ENCODE measurements at regions not wholly inside any gene's neighbourhood (a gene's known extent, or its start where the extent isn't known, plus 50 kb on each side); places are given as distances from the start of the nearest gene placed in this dataset.
"Not testable (repeated sequence)": the region's sequence is repeated elsewhere in the genome, so short reads cannot be mapped to it uniquely, and the experiment has no call there.

- in situ Hi-C loops (cut with MboI; ENCODE audit: low sequenced_read_pairs), result no loop called here
These were observed 281.6 kb downstream of the SLC7A11 start for GRCh38 chr4:137960371-137961050.

GRCh38 chr4:137957806-137958205 is 284.3 kb downstream of the SLC7A11 start:
- in situ Hi-C loops (cut with MboI; ENCODE audit: low sequenced_read_pairs), result no loop called here

DNA sequence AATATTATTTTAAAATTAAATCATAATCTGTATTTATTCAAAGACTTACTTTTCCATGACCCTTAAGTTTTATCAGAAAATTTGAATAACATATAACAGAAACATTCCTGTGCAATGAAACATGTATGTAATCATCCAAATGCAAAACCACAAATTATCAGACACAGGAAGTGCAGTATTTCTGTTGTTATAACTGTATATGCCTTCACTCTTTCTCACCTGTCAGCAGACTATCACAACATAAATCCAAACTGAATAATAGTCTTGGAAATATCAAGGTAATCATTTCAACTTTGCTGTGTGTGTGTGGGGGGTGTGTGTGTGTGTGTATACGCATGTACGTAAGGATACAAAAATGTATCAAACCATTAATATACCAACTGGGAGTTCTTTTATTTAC is 285.9 kb downstream of the SLC7A11 start:
- in situ Hi-C loops (cut with MboI; ENCODE audit: low sequenced_read_pairs), result no loop called here

- in situ Hi-C loops (cut with MboI; ENCODE audit: low sequenced_read_pairs), result no loop called here
These were observed 286.6 kb downstream of the SLC7A11 start for GRCh38 chr4:137955595-137955994.

DNA sequence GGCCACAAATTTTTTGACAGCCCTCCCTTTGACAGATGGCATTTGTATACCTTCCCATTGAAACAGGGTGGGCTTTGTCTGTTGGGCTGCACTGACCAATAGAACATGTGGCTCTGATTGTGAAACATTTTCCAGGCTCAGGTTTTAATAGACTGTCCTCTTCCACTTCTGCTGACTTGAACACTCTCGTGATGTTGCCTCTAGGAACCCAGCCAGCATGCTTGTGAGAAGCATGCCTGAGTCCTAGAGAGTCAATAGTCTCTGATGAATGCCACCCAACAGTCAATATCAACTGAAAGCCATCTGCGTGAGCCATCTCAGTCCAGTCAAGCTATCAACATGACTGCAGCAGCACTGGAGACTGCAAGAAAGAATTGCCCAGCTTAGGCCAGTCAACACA is 290.0 kb downstream of the SLC7A11 start:
- in situ Hi-C loops (cut with MboI; ENCODE audit: low sequenced_read_pairs), result no loop called here

DNA sequence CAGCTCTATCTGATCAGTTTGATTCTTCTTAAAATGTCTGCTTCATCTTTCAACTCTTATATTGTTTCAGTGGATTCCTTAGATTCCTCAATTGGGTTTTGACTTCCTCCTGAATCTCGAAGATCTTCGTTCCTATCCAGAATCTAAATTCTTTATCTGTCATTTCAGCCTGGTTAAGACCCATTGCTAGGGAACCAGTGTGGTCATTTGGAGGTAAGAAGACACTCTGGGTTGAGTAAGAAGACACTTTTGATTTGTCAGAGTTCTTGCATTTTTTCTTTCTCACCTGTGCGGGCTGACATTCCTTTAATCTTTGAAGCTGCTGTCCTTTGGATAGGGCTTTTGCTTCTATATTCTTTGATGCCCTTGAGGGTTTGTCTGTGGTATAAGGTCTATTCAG is 291.9 kb downstream of the SLC7A11 start:
- in situ Hi-C loops (cut with MboI; ENCODE audit: low sequenced_read_pairs), result no loop called here

DNA sequence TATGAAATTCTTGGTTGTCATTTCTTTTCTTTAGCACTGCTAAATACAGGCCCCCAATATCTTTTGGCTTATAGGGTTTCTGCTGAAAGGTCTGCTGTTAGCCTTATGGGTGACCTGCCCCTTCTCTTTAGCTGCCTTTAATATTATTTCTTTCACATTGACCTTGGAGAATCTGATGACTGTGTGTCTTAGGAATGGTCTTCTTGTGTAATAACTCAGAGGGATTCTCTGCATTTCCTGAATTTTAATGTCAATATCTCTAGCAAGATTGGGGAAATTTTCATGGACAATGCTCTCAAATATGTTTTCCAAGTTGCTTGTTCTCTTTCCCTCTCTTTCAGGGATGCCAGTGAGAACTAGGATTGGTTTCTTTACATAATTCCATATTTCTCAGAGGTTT is 292.4 kb downstream of the SLC7A11 start:
- in situ Hi-C loops (cut with MboI; ENCODE audit: low sequenced_read_pairs), result no loop called here

DNA sequence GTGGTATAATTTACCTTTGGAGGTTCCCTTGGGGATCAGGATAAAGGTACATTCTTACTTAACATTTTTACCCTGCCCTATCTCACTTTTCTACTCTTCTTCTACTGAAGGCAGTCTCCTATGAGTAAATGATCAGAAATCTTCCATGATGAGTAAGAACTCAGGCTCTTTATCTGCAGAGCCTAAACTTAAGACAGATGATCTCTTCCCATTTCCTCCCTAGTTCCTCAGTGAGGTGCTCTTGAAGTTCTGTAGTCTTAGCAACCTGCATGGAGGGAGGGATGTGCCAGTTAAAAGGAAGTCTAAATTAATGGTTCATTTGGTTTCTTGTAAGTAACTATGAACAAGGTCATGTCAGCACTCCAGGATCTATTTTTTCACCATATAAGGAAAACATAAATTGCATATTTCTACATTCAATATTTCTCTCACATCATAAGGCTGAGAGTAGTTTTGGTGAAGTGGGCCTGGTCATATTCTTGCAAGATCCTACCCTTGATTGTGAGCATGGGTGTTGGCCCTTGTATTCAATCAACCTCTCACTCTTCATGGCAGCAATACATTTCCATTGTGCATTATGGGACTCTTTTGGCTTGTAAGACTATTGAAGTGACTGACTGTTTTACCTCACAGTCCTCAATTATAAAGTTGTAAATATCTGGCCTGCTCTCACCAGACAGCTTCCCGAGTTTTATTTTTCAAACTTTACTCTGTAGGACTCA is 295.5 kb downstream of the SLC7A11 start:
- in situ Hi-C loops (cut with MboI; ENCODE audit: low sequenced_read_pairs), result no loop called here

- in situ Hi-C loops (cut with MboI; ENCODE audit: low sequenced_read_pairs), result not testable (repeated sequence)
These were observed 299.3 kb downstream of the SLC7A11 start for GRCh38 chr4:137942815-137943214.

- in situ Hi-C loops (cut with MboI; ENCODE audit: low sequenced_read_pairs), result not testable (repeated sequence)
These were observed 300.1 kb downstream of the SLC7A11 start for GRCh38 chr4:137942015-137942515.

DNA sequence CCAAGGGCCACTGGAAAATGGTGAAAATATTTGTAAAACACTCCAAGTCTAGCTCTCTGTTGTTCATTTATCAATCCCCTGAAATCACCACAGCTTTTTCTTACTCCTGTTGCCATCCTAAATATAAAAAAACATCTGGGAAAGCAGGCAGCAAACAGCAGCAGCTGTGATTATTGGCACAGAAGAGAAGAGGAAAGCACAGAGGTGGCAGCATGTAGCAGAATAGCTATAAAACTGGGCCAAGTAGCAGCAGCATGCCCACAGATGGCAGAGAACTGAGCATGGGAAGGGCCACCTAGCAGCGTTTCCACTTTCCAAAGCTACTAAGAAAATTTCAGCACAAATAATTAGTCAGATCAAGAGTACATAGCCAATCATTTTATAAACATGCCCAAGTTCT is 307.2 kb downstream of the SLC7A11 start:
- in situ Hi-C loops (cut with MboI; ENCODE audit: low sequenced_read_pairs), result no loop called here

- in situ Hi-C loops (cut with MboI; ENCODE audit: low sequenced_read_pairs), result no loop called here
These were observed 308.1 kb downstream of the SLC7A11 start for GRCh38 chr4:137934046-137934445.

GRCh38 chr4:137927972-137928371 is 314.2 kb downstream of the SLC7A11 start:
- in situ Hi-C loops (cut with MboI; ENCODE audit: low sequenced_read_pairs), result no loop called here

- in situ Hi-C loops (cut with MboI; ENCODE audit: low sequenced_read_pairs), result no loop called here
These were observed 318.7 kb downstream of the SLC7A11 start for GRCh38 chr4:137923494-137923893.

GRCh38 chr4:137922721-137923120 is 319.4 kb downstream of the SLC7A11 start:
- in situ Hi-C loops (cut with MboI; ENCODE audit: low sequenced_read_pairs), result no loop called here

DNA sequence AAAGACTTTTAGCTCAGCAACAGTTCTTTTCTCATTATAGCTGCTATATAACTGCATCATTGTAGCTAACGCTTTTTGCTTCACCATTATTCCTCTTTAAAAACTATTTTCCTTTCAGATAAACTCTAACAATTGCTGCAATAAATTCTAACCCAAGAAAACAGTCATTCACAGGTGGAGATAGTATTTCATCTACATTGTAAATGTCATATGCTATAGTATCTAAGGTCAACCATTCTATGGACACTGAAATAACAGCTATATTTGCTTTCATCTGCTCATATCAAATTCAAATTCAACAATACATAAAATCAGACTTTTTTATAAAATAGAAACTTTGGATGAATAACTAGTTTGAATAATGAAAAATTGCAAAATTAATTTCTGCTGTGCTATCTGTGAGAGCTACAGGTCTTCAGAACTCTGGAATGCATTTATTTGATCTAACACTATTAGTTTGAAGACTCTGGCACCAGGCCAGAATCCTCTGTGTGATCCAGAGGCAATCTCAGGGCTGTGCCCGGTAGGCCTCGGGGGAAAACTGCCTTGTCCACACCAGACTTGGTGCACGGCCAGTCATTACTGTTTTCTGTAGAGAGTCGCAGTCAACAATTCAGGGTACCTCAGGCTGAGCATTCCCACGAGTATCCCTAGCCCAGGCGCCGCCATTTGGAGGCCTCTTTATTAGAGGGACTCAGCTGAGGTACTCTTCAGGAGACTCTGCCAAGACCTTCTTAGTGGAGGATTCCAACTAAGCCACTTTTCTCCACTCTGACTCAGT is 332.4 kb downstream of the SLC7A11 start:
- in situ Hi-C loops (cut with MboI; ENCODE audit: low sequenced_read_pairs), result no loop called here

- in situ Hi-C loops (cut with MboI; ENCODE audit: low sequenced_read_pairs), result no loop called here
These were observed 336.2 kb downstream of the SLC7A11 start for GRCh38 chr4:137905930-137906329.

DNA sequence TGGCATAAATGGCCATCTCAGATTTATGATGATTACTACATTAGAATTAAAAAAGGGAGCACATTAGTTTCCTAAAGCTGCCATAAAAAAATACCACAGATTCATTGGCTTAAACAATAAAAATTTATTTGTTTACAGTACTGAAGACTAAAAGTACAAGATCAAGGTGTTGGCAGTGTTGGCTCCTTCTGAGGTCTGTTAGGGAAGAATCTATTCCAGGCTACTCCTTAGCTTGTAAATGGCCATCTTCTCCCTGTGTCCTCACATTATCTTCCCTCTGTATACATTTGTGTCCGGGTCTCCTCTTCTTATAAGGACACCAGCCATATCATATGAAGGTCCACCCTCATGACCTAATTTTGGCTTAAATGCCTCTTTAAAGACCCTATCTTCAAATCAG is 341.0 kb downstream of the SLC7A11 start:
- in situ Hi-C loops (cut with MboI; ENCODE audit: low sequenced_read_pairs), result no loop called here

GRCh38 chr4:137896221-137896737 is 345.9 kb downstream of the SLC7A11 start:
- in situ Hi-C loops (cut with MboI; ENCODE audit: low sequenced_read_pairs), result no loop called here

GRCh38 chr4:137895515-137895914 is 346.6 kb downstream of the SLC7A11 start:
- in situ Hi-C loops (cut with MboI; ENCODE audit: low sequenced_read_pairs), result not testable (repeated sequence)

DNA sequence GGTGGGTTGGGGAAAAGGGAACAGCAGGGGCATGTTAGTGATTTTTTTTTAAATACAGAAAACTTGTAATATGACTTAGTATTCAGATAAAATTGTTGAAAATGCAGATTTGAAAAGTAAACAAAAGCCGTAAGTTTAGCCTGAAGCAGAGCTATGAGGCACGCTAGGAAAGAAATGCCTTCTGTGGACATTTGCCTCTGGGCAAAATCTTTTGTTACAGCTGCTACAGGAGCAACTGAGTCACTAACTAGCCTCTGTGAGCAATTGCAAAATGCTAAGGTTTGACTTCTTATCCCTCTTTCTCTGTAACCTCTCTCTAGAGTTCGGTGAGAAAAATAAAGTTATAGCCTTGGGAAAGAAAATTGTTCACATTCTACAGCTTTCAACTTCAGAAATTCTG is 350.0 kb downstream of the SLC7A11 start:
- in situ Hi-C loops (cut with MboI; ENCODE audit: low sequenced_read_pairs), result no loop called here

All from HL-60/S4 (cell line).